ENCODE measurements at regions not wholly inside any gene's neighbourhood (a gene's known extent, or its start where the extent isn't known, plus 50 kb on each side); places are given as distances from the start of the nearest gene placed in this dataset.
A peak's percentile ranks its signal among the peaks of the same experiment; 100 is the strongest.

- Histone ChIP-seq H3K4me3 (ENCODE audit: control extremely low read depth in 1 of 5, extremely low read depth in 1 of 5, insufficient read depth in 1 of 5, low read depth in 2 of 5, low read length in 4 of 5) (no peak overlapping the region), H2AFZ (ENCODE audit: insufficient read depth, low read depth, low read length, poor library complexity, severe bottlenecking) (no peak overlapping the region), H3K27me3 (replicated peaks in 1 of 4; ENCODE audit: control extremely low read depth in 1 of 4, control insufficient read depth in 3 of 4, insufficient read depth in 4 of 4, low read length in 3 of 4) (peaks cover 0 to 17% (median 5%) of the 10 kb centered on the region in 4 experiments), H3K36me3 (replicated peaks in 1 of 2; ENCODE audit: control extremely low read depth in 1 of 2, control insufficient read depth in 1 of 2, extremely low read depth in 1 of 2, insufficient read depth in 2 of 2, low read length in 1 of 2) (no peaks in the 10 kb centered on the region), H3K4me1 (ENCODE audit: control insufficient read depth in 2 of 2, insufficient read depth in 2 of 2, low read length in 2 of 2) (peaks cover 49 to 60% of the 10 kb centered on the region in 2 donors), H3K9me3 (ENCODE audit: control extremely low read depth in 1 of 3, control insufficient read depth in 2 of 3, insufficient read depth in 1 of 3, low read length in 2 of 3) (peaks cover 0 to 4% (median 0%) of the 10 kb centered on the region in 3 donors), H4K20me1 (ENCODE audit: control insufficient read depth, insufficient read depth, low read length, poor library complexity, severe bottlenecking) (peaks cover 3% of the 10 kb centered on the region), H3K4me2 (replicated peaks; ENCODE audit: low read depth, low read length, poor library complexity, severe bottlenecking) (no peak overlapping the region), H3K9ac (ENCODE audit: low read length) (no peak overlapping the region), H3K79me2 (ENCODE audit: control insufficient read depth, insufficient read depth, low read length) (no peaks in the 10 kb centered on the region), H3K27ac (ENCODE audit: low read length in 2 of 2) (no peak overlapping the region)
- ATAC-seq (ENCODE audit: low read depth) (no peak), DNase-seq (no peak)
- POLR2A ChIA-PET = no interaction called here
- peaks cover 17% of the 10 kb centered on the region for H3K27me3 Mint-ChIP-seq
- H3K4me1 Mint-ChIP-seq = peaks cover 55% of the 10 kb centered on the region
- intact Hi-C loops (cut with micrococcal nuclease) = no loop called here
- no CpG with 5 or more reads among the region's 5 CpGs for WGBS (ENCODE audit: insufficient coverage)
- H3K9me3 Mint-ChIP-seq (ENCODE audit: insufficient read depth) = no peaks in the 10 kb centered on the region
- CTCF ChIA-PET = interaction anchor here (0.7 kb wide), 1 partner anchor 281 kb away, joined by 3 read pairs; no protein-coding TSS in a partner anchor
- no peak overlapping the region for H3K27ac Mint-ChIP-seq
- no peak for TF ChIP-seq EZH2 (IDR thresholded peaks at IDR 0.05; ENCODE audit: borderline replicate concordance, insufficient read depth, low read depth, low read length, poor library complexity, severe bottlenecking)
- no peak overlapping the region for H3K4me3 Mint-ChIP-seq
These were observed 78.4 kb upstream of the DUSP5 start for GRCh38 chr10:110419265-110419664.

GRCh38 chr10:110420401-110421193 is 77.1 kb upstream of the DUSP5 start:
- Histone ChIP-seq H3K4me1 (ENCODE audit: control insufficient read depth in 2 of 2, insufficient read depth in 2 of 2, low read length in 2 of 2) (peaks cover 37 to 46% of the 10 kb centered on the region in 2 donors), H3K9ac (ENCODE audit: low read length) (no peak overlapping the region), H2AFZ (ENCODE audit: insufficient read depth, low read depth, low read length, poor library complexity, severe bottlenecking) (no peak overlapping the region), H3K79me2 (ENCODE audit: control insufficient read depth, insufficient read depth, low read length) (no peaks in the 10 kb centered on the region), H3K27ac (ENCODE audit: low read length in 2 of 2) (no peak overlapping the region), H3K4me3 (ENCODE audit: control extremely low read depth in 1 of 5, extremely low read depth in 1 of 5, insufficient read depth in 1 of 5, low read depth in 2 of 5, low read length in 4 of 5) (no peak overlapping the region), H4K20me1 (ENCODE audit: control insufficient read depth, insufficient read depth, low read length, poor library complexity, severe bottlenecking) (no peaks in the 10 kb centered on the region), H3K9me3 (ENCODE audit: control extremely low read depth in 1 of 3, control insufficient read depth in 2 of 3, insufficient read depth in 1 of 3, low read length in 2 of 3) (peaks cover 0 to 4% (median 0%) of the 10 kb centered on the region in 3 donors), H3K36me3 (replicated peaks in 1 of 2; ENCODE audit: control extremely low read depth in 1 of 2, control insufficient read depth in 1 of 2, extremely low read depth in 1 of 2, insufficient read depth in 2 of 2, low read length in 1 of 2) (no peaks in the 10 kb centered on the region), H3K27me3 (replicated peaks in 1 of 4; ENCODE audit: control extremely low read depth in 1 of 4, control insufficient read depth in 3 of 4, insufficient read depth in 4 of 4, low read length in 3 of 4) (peaks cover 0 to 17% (median 4%) of the 10 kb centered on the region in 4 experiments), H3K4me2 (replicated peaks; ENCODE audit: low read depth, low read length, poor library complexity, severe bottlenecking) (peak overlapping the region; percentile 17)
- intact Hi-C loops (cut with micrococcal nuclease) = no loop called here
- Mint-ChIP-seq H3K4me3 (peak overlapping the region; percentile 3), H3K27me3 (peaks cover 17% of the 10 kb centered on the region), H3K27ac (peak overlapping the region; percentile 8), H3K9me3 (ENCODE audit: insufficient read depth) (no peaks in the 10 kb centered on the region), H3K4me1 (peaks cover 42% of the 10 kb centered on the region)
- ChIA-PET CTCF (interaction anchor here (1.4 kb wide), 1 partner anchor 66 kb away, joined by 3 read pairs; no protein-coding TSS in a partner anchor), POLR2A (no interaction called here)
- DNase-seq (no peak), ATAC-seq (ENCODE audit: low read depth) (no peak)
- TF ChIP-seq EZH2 (IDR thresholded peaks at IDR 0.05; ENCODE audit: borderline replicate concordance, insufficient read depth, low read depth, low read length, poor library complexity, severe bottlenecking) (no peak), CTCF (IDR thresholded peaks at IDR 0.05) (no peak)
- 100% methylated on average over 1 of the region's 2 CpGs for WGBS (ENCODE audit: insufficient coverage)

All from B cell (primary cell).